Astrocyte (in vitro differentiated cells and primary cell): ENCODE measurements at regions not wholly inside any gene's neighbourhood (a gene's known extent, or its start where the extent isn't known, plus 50 kb on each side); places are given as distances from the start of the nearest gene placed in this dataset.

ENCODE experiments used
- DNase-seq: peaks from one replicate; pipeline ENCODE4 v3.0.0-alpha.2; 2010; ENCODE audit warnings: low read depth
- FAIRE-seq: peaks from 2 replicates; lab custom pipeline; 2011; peaks lifted over from hg19 to GRCh38; lab: Jason Lieb, UNC
- H2AFZ ChIP-seq: 2 replicates; pipeline ENCODE4 v1.6.0; 2012; ENCODE audit warnings: low read depth, low read length, inconsistent platforms
- H3K27ac ChIP-seq: 2 replicates; pipeline ENCODE4 v1.5.1; 2011; ENCODE audit warnings: low read depth, low read length, inconsistent platforms
- H3K27me3 ChIP-seq: 2 replicates; pipeline ENCODE4 v1.6.0; 2011; ENCODE audit warnings: low read length, inconsistent platforms; ENCODE audit not compliant: insufficient read depth
- H3K36me3 ChIP-seq: 2 replicates; pipeline ENCODE4 v1.5.1; 2011; ENCODE audit warnings: low read length, inconsistent platforms; ENCODE audit not compliant: insufficient read depth
- H3K4me1 ChIP-seq: 2 replicates; pipeline ENCODE4 v1.5.1; 2011; ENCODE audit warnings: low read length, inconsistent platforms; ENCODE audit not compliant: insufficient read depth
- H3K4me2 ChIP-seq: 2 replicates; pipeline ENCODE4 v1.6.0; 2012; ENCODE audit warnings: low read length, inconsistent platforms
- H3K4me3 ChIP-seq: 2 replicates; pipeline ENCODE4 v1.5.1; 2011; ENCODE audit warnings: low read depth, mild to moderate bottlenecking, low read length, inconsistent platforms; ENCODE audit not compliant: insufficient read depth
- H3K79me2 ChIP-seq: 2 replicates; pipeline ENCODE4 v1.6.0; 2012; ENCODE audit warnings: mild to moderate bottlenecking, low read length, inconsistent platforms; ENCODE audit not compliant: insufficient read depth
- H3K9ac ChIP-seq: 2 replicates; pipeline ENCODE4 v1.6.0; 2012; ENCODE audit warnings: mild to moderate bottlenecking, low read length, inconsistent platforms
- H3K9me3 ChIP-seq: 2 replicates; pipeline ENCODE4 v1.5.1; 2012; ENCODE audit warnings: low read depth, mild to moderate bottlenecking, low read length, inconsistent platforms; ENCODE audit not compliant: insufficient read depth
- H4K20me1 ChIP-seq: 2 replicates; pipeline ENCODE4 v1.6.0; 2012; ENCODE audit warnings: low read length, inconsistent platforms; ENCODE audit not compliant: insufficient read depth
- H3K27ac Mint-ChIP-seq: one replicate; pipeline ENCODE4 v1.8.0; 2021; ENCODE audit warnings: mild to moderate bottlenecking, mixed read lengths; ENCODE audit not compliant: unreplicated experiment
- H3K27me3 Mint-ChIP-seq: one replicate; pipeline ENCODE4 v1.8.0; 2021; ENCODE audit warnings: low read depth, mixed read lengths; ENCODE audit not compliant: unreplicated experiment
- H3K36me3 Mint-ChIP-seq: one replicate; pipeline ENCODE4 v1.8.0; 2021; ENCODE audit warnings: low read depth, mixed read lengths; ENCODE audit not compliant: unreplicated experiment
- H3K4me1 Mint-ChIP-seq: one replicate; pipeline ENCODE4 v1.8.0; 2021; ENCODE audit warnings: low read depth, mixed read lengths; ENCODE audit not compliant: unreplicated experiment
- H3K4me3 Mint-ChIP-seq: one replicate; pipeline ENCODE4 v1.8.0; 2021; ENCODE audit warnings: mild to moderate bottlenecking, moderate library complexity, mixed read lengths; ENCODE audit not compliant: unreplicated experiment
- H3K9me3 Mint-ChIP-seq: one replicate; pipeline ENCODE4 v1.8.0; 2021; ENCODE audit warnings: mild to moderate bottlenecking, mixed read lengths; ENCODE audit not compliant: unreplicated experiment
- EZH2 ChIP-seq: IDR thresholded peaks from 2 replicates; pipeline ENCODE4 v1.6.1; 2012; ENCODE audit warnings: mild to moderate bottlenecking, low read length, inconsistent platforms; ENCODE audit not compliant: insufficient read depth
- TF ChIP-seq, protein P1 (sequence below): IDR thresholded peaks from 2 replicates; pipeline ENCODE4 v1.5.1; 2011; ENCODE audit warnings: low read depth, mild to moderate bottlenecking, inconsistent platforms, low read length, moderate library complexity; ENCODE audit not compliant: insufficient read depth

DNA sequence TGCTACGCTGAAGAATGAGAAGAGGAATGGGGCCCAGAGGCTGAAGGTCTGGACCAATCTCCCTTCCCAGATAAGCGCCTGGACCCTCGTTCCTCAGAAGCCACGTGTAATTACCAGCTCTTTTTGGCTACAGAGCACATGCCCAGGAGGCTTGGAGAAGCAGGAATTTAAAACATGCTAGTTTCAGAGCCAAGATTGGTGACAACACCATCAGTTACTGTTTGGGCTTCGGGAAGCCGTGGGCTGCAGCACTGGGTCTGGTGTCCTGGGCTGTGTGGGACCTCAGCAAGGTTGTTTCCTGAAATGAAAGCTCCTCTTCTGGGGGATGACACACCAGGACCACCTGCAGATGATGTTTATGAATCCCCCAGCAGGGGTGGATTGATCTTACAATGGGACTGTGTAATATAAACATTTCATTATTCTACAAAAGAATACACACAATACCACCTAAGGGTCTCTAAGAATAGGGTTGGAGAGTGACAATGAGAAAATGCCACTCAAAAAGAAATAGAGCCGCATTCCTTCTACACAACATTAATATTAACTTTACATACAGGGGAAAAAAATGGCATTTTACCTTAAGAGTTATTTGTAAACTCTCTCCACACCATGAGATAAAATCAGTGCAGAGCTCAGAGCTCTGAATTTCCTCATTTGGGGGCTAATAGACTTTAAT lies 207.8 kb upstream of the FOXQ1 start:
- Mint-ChIP-seq H3K4me1 (no peaks in the 10 kb centered on the region), H3K27ac (no peak overlapping the region), H3K4me3 (no peak overlapping the region), H3K27me3 (peaks cover 96% of the 10 kb centered on the region), H3K9me3 (peaks cover 20% of the 10 kb centered on the region), H3K36me3 (no peaks in the 10 kb centered on the region)
- Histone ChIP-seq H3K36me3 (no peaks in the 10 kb centered on the region), H3K79me2 (no peaks in the 10 kb centered on the region), H3K9ac (no peak overlapping the region), H3K4me1 (no peaks in the 10 kb centered on the region), H3K9me3 (no peaks in the 10 kb centered on the region), H3K27ac (no peak overlapping the region), H3K27me3 (peaks cover 30% of the 10 kb centered on the region), H3K4me2 (no peak overlapping the region), H2AFZ (no peak overlapping the region), H4K20me1 (no peaks in the 10 kb centered on the region), H3K4me3 (no peak overlapping the region)
- DNase-seq (no peak), FAIRE-seq (no peak)
- no peak for TF ChIP-seq EZH2
- TF ChIP-seq, protein P1, sequence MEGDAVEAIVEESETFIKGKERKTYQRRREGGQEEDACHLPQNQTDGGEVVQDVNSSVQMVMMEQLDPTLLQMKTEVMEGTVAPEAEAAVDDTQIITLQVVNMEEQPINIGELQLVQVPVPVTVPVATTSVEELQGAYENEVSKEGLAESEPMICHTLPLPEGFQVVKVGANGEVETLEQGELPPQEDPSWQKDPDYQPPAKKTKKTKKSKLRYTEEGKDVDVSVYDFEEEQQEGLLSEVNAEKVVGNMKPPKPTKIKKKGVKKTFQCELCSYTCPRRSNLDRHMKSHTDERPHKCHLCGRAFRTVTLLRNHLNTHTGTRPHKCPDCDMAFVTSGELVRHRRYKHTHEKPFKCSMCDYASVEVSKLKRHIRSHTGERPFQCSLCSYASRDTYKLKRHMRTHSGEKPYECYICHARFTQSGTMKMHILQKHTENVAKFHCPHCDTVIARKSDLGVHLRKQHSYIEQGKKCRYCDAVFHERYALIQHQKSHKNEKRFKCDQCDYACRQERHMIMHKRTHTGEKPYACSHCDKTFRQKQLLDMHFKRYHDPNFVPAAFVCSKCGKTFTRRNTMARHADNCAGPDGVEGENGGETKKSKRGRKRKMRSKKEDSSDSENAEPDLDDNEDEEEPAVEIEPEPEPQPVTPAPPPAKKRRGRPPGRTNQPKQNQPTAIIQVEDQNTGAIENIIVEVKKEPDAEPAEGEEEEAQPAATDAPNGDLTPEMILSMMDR = no peak

DNA sequence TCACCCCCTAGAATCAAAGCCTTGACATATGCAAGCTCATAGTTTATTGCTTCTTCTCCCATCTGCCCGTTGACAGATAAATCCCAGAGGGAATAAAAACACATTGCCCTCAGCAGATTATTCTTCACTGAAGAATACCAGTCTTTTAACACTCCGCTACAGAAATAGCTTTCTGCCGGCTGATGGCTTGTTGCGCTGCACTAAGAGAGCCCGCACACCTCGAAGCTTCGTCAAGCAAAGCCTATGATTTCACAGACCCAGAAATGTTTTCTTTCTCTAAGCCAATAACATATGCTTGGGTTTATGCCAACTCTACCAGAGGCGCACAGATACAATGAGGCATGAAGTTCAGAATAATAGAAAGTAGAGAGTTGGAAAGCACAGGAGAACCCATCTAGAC lies 208.9 kb upstream of the FOXQ1 start:
- Histone ChIP-seq H3K4me2 (no peak overlapping the region), H3K27me3 (peaks cover 30% of the 10 kb centered on the region), H3K36me3 (no peaks in the 10 kb centered on the region), H3K9me3 (no peaks in the 10 kb centered on the region), H2AFZ (no peak overlapping the region), H3K4me1 (no peaks in the 10 kb centered on the region), H3K9ac (no peak overlapping the region), H3K4me3 (no peak overlapping the region), H3K79me2 (no peaks in the 10 kb centered on the region), H4K20me1 (no peaks in the 10 kb centered on the region), H3K27ac (no peak overlapping the region)
- Mint-ChIP-seq H3K27me3 (peaks cover 88% of the 10 kb centered on the region), H3K4me3 (no peak overlapping the region), H3K9me3 (peaks cover 14% of the 10 kb centered on the region), H3K27ac (no peak overlapping the region), H3K4me1 (no peaks in the 10 kb centered on the region), H3K36me3 (no peaks in the 10 kb centered on the region)
- FAIRE-seq (no peak), DNase-seq (no peak)
- TF ChIP-seq EZH2 = no peak
- TF ChIP-seq, protein P1 = no peak

DNA sequence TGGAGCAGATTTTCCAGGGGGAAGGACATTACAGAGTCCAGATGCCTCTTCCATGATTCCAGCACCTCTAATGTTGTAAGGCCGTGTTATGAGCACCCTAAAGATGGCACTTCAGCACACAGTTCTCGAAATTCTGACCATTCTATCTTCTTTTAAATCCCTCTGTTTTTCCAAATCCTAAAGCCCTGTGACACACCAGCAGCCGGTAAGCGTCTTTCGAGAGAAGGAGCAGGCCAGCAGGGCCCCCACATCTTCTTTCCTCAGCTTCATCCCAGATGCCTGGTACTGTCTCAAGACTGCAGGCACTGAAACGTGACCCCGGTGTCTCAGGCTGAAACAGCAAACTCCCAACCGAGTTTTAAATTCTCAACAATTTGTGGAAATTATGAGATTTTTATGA lies 211.6 kb upstream of the FOXQ1 start:
- no peak for FAIRE-seq
- Mint-ChIP-seq H3K4me3 (no peak overlapping the region), H3K4me1 (no peaks in the 10 kb centered on the region), H3K9me3 (peaks cover 4% of the 10 kb centered on the region), H3K27me3 (peaks cover 73% of the 10 kb centered on the region), H3K27ac (no peak overlapping the region), H3K36me3 (no peaks in the 10 kb centered on the region)
- no peak for DNase-seq
- Histone ChIP-seq H3K9me3 (no peaks in the 10 kb centered on the region), H3K79me2 (no peaks in the 10 kb centered on the region), H3K9ac (no peak overlapping the region), H3K4me2 (no peak overlapping the region), H4K20me1 (no peaks in the 10 kb centered on the region), H3K4me1 (no peaks in the 10 kb centered on the region), H3K4me3 (no peak overlapping the region), H3K36me3 (no peaks in the 10 kb centered on the region), H3K27ac (no peak overlapping the region), H2AFZ (no peak overlapping the region), H3K27me3 (peaks cover 30% of the 10 kb centered on the region)
- no peak for TF ChIP-seq EZH2
- TF ChIP-seq, protein P1 = no peak
